HCEC 1CT (cell line): ENCODE measurements at regions not wholly inside any gene's neighbourhood (a gene's known extent, or its start where the extent isn't known, plus 50 kb on each side); places are given as distances from the start of the nearest gene placed in this dataset.

Experiments
- DNase-seq: peaks from one replicate; pipeline ENCODE4 v3.0.0-alpha.2; 2017

- no peak for DNase-seq
Observed at GRCh38 chr6:165081944-165082532, 227.4 kb downstream of the C6orf118 start.

GRCh38 chr6:165077876-165078275 is 231.5 kb downstream of the C6orf118 start:
- no peak for DNase-seq

- no peak for DNase-seq
Observed at GRCh38 chr6:165071906-165072305, 237.5 kb downstream of the C6orf118 start.

- DNase-seq = peak; percentile 14
Observed at GRCh38 chr6:165060720-165061119, 248.7 kb downstream of the C6orf118 start.

GRCh38 chr6:165059032-165059431 is 250.4 kb downstream of the C6orf118 start:
- peak; percentile 40 for DNase-seq

DNA sequence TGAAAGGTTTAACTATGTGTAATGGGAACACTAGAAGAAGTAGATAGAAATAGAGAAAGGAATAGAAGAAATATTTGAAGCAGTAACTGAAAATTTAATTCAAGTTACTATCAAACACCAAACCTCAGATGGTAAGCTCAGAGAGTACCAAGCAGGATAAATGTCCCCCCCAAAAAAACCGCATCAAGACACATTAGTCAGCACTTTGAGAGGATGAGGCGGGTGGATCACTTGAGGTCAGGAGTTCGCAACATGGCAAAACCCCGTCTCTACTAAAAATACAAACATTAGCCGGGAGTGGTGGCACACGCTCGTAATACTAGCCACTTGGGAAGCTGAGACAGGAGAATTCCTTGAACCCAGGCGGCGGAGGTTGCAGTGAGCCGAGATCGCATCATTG is 253.1 kb downstream of the C6orf118 start:
- no peak for DNase-seq

GRCh38 chr6:165055231-165055630 is 254.2 kb downstream of the C6orf118 start:
- peak; percentile 49 for DNase-seq

DNA sequence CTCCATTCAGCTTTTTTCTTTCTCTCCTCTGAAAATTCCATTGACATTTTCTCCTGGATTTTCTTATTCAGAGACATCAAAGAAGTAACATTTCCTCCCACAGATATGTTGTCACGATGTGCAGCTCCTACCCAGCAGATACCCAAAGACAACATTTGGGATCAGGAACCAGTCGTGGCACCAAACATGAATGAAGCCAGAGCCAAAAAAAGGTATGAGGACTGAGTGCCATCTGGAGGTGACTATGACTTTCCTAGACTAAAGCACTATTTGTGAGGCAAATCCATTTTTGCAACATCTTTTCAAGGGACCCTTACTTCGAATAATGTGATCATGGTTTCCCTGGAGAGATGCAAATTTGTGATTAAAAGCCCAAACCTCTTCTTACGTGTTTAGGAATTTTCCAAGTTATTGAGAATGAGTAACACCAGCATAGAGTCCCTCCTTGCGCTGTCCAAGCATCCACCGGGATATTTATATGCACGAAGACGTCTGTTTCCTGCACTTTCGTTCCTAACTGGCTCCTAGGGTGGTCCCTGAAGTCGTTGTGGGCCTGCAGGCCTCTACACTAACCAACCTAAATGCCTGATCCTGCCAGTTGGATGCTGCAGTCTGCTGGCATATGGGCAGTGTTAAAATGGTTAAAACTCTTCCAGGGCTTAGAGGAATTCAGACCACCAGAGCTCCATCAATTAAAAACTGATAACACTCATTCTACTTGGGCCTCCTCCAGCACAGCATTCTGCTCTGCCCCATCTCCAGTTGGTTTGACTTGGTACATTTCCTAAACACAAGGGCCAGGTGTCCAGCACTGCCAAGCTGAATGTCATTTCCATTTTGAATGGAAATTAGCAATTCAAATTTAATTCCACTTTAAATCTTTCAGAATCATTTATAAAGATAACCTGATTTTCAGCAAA is 256.6 kb downstream of the C6orf118 start:
- no peak for DNase-seq

DNA sequence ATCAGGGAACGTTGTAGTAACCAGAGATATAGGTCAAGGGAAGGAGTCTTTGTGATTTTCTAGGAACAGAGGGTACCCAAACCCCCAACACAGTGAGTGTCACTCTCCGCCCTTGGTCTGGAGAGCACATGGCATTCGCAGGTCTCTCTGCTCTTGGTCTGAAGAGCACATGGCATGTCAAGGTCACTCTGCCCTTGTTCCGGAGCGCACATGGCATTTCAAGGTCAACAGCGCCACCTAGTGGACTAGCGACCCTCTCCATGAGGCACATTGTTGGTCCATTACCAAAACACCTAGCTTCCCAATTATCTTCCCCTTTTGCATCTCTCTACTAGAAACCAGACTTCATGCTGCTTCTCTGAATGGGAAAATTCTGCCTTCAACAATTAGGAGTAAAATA is 260.0 kb downstream of the C6orf118 start:
- no peak for DNase-seq

DNA sequence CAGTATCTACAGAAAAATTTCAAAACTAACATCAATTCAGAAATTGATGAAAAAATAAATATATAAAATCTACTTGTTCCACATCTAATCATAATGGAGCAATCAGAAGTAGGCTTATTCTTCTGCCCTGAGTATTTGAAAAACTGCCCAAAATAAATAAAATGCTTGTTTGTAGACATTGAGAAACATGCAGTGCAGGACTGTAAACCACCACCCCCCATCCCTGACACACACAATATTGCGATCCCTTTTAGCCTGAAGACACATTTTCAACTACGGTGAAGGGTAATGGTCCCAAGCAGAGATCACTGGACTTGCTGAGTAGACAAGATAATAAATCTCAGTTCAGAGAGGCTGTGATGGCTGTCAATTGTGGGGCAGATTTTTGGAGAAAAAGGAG is 261.5 kb downstream of the C6orf118 start:
- DNase-seq = no peak

GRCh38 chr6:165045631-165046030 is 263.8 kb downstream of the C6orf118 start:
- DNase-seq = no peak

GRCh38 chr6:165042912-165043311 is 266.5 kb downstream of the C6orf118 start:
- no peak for DNase-seq

DNA sequence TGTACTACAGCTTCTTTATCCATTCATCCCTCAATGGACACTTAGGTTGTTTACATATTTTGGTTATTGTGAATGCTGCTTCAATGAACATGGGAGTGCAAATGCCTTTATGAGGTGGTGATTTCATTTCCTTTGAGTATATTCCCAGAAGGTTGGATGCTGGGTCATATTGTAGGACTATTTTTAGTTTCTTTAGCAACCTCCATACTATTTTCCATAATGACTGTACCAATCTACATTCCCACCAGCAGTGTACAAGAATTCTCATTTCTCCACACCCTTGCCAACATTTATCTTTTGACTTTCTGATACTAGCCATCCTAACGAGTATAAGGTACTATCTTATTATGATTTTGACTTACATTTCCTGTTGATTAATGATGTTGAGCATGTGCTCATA is 269.0 kb downstream of the C6orf118 start:
- DNase-seq = no peak

DNA sequence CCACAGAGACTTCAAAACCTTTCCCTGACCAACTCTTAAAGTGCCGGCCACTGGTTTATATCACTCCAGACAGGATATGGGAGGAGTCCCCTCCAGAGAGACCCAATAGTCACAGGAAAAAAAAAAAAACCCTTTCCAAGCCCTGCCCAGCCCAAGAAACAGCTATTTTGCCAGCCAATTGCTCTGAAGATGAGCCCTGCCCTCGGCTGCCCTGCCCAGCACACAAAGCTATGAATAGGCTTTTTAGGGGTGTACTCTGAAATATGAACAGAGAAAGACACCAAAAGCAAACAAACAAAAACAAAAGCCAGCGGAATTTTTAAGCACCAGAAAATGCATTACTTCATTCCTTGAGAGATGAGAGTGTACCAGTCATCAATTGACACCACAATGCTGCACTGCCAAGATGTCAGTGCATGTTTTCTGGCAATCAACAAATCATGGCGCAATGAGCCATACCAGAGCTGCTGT is 275.1 kb downstream of the C6orf118 start:
- no peak for DNase-seq

DNA sequence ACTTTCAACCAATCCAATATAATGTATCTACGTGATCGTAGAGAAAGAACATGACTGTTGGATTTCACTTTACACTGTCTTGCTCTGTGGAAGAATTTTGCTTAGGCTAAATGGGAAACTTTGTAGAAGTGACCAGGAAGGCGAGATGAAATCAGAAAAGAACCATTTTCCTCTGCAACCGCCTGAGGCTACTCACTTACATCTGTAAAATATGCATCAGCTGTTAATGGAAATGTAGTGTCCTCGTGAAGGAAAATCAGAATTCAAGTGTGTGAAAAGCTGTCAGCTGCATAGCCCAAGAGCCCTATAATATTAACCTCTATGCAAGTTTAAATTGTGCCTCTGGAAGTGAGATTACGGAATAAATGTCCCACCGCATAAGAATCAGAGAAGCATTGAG is 277.9 kb downstream of the C6orf118 start:
- no peak for DNase-seq

GRCh38 chr6:165025040-165025439 is 284.4 kb downstream of the C6orf118 start:
- no peak for DNase-seq

GRCh38 chr6:165019681-165020080 is 289.7 kb downstream of the C6orf118 start:
- no peak for DNase-seq

GRCh38 chr6:165015676-165016075 is 293.7 kb downstream of the C6orf118 start:
- DNase-seq = no peak

DNA sequence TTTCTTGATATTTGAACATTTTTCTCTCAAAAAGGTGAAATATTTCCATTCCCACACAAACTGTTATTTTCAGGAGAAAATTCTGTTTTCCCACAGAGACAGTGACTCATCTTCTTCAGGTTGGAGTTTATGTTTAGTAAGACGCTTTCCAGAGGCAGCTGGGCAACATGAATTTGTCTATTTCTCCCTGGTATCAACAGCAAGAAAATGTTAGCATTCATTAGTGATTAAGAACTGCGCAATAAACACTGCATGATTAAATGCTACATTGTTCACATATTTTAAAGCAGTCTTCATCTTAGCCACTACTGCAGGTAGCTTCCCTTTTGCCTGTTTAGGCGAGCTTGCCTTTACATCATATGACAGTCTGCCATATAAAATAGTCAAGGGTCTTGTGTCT is 295.7 kb downstream of the C6orf118 start:
- DNase-seq = no peak

DNA sequence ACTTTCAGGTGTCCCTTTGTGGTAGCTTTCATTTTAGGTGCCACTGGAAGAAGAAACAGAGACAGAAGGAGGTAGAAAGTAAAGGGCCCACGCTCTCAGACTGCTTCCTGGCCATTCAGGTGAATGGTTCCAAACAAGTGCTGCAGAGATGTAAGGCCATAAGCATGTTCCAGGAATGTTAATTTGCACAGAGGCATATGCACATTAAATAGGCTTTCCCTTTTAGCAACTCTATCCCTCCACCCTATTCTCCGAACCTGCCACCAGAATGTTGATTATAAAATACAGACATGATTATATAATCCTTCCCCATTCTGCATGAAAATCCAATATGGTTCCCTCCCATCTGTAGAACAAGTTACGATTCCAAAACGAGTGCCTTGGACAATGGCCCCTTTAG is 297.2 kb downstream of the C6orf118 start:
- no peak for DNase-seq

GRCh38 chr6:165010556-165011535 is 298.6 kb downstream of the C6orf118 start:
- DNase-seq = no peak

DNA sequence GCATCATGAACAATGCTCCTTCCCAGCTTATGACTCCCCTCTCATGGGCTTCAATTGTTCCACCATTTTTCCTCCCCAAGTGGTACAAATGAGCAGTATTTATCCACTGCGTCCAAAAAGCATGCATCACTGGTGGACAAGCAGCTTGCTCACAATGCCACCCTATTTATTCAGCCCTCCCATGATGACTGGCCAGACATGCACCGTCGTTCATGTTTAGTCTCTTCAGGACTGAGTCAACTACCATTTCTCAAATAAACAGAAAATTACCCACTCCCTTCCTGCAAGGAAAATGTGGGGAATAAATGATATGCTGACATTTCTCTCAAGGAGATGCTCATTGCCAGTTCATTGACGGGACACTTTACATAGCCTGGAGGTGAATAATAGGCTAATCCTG is 300.4 kb downstream of the C6orf118 start:
- no peak for DNase-seq

- no peak for DNase-seq
Observed at GRCh38 chr6:165002866-165003265, 306.5 kb downstream of the C6orf118 start.
